Neuronal stem cell (in vitro differentiated cells): ENCODE measurements at regions not wholly inside any gene's neighbourhood (a gene's known extent, or its start where the extent isn't known, plus 50 kb on each side); places are given as distances from the start of the nearest gene placed in this dataset.

Experiments
- DNase-seq: peaks from one replicate; pipeline ENCODE4 v3.0.0-alpha.2; 2013; ENCODE audit warnings: low spot score
- H2AFZ ChIP-seq: one replicate; pipeline ENCODE4 v1.6.1; 2013; ENCODE audit warnings: mild to moderate bottlenecking, low read length, inconsistent platforms
- H2AK5ac ChIP-seq: 2 replicates; pipeline ENCODE4 v1.6.1; 2013; ENCODE audit warnings: low read depth, mild to moderate bottlenecking, inconsistent platforms, low read length, moderate library complexity, mixed read lengths
- H2BK120ac ChIP-seq: 2 replicates; pipeline ENCODE4 v1.6.1; 2013; ENCODE audit warnings: low read depth, mild to moderate bottlenecking, inconsistent platforms, low read length, moderate library complexity, mixed read lengths
- H2BK12ac ChIP-seq: one replicate; pipeline ENCODE4 v1.6.1; 2013; ENCODE audit warnings: low read length, inconsistent platforms
- H2BK15ac ChIP-seq: 2 replicates; pipeline ENCODE4 v1.6.1; 2013; ENCODE audit warnings: mild to moderate bottlenecking, low read length, inconsistent platforms, mixed read lengths
- H2BK5ac ChIP-seq: one replicate; pipeline ENCODE4 v1.6.1; 2013; ENCODE audit warnings: inconsistent platforms, mild to moderate bottlenecking, low read length, moderate library complexity
- H3K14ac ChIP-seq: one replicate; pipeline ENCODE4 v1.6.1; 2013; ENCODE audit warnings: low read length, inconsistent platforms
- H3K18ac ChIP-seq: 2 replicates; pipeline ENCODE4 v1.6.1; 2013; ENCODE audit warnings: low read length, inconsistent platforms
- H3K23ac ChIP-seq: 2 replicates; pipeline ENCODE4 v1.6.1; 2013; ENCODE audit warnings: low read depth, mild to moderate bottlenecking, mixed read lengths, low read length, inconsistent platforms; ENCODE audit not compliant: poor library complexity
- H3K27ac ChIP-seq: replicated peaks from 3 replicates; pipeline ENCODE4 v1.5.1; 2013; ENCODE audit warnings: low read length, inconsistent platforms
- H3K27me3 ChIP-seq, 3 experiments: 2 replicates each; pipeline ENCODE4 v1.6.1; 2013; ENCODE audit warnings: low read length in 3 of 3, mild to moderate bottlenecking in 2 of 3, inconsistent platforms in 1 of 3, low read depth in 1 of 3, mixed read lengths in 1 of 3, moderate library complexity in 1 of 3; ENCODE audit not compliant: control insufficient read depth in 3 of 3, insufficient read depth in 3 of 3
- H3K36me3 ChIP-seq, 2 donors: replicated peaks in 1 of 2; 2 replicates each; pipeline ENCODE4 v1.6.1; 2013; ENCODE audit warnings: low read length in 2 of 2; ENCODE audit not compliant: control insufficient read depth in 2 of 2, insufficient read depth in 2 of 2
- H3K4ac ChIP-seq: 2 replicates; pipeline ENCODE4 v1.6.1; 2013; ENCODE audit warnings: inconsistent platforms, mild to moderate bottlenecking, low read length, moderate library complexity
- H3K4me1 ChIP-seq, 2 donors: 1 replicate in 1 of 2; 2 replicates in 1 of 2; pipeline ENCODE4 v1.6.1; 2013; ENCODE audit warnings: low read length in 2 of 2, low read depth in 1 of 2; ENCODE audit not compliant: control insufficient read depth in 2 of 2, insufficient read depth in 1 of 2
- H3K4me2 ChIP-seq: one replicate; pipeline ENCODE4 v1.6.1; 2013; ENCODE audit warnings: mild to moderate bottlenecking, low read length, inconsistent platforms; ENCODE audit not compliant: insufficient read depth, poor library complexity, severe bottlenecking
- H3K4me3 ChIP-seq, 2 donors: 2 replicates each; pipeline ENCODE4 v1.5.1; 2013; ENCODE audit warnings: low read length in 2 of 2, mild to moderate bottlenecking in 2 of 2, inconsistent platforms in 1 of 2, moderate library complexity in 1 of 2
- H3K79me1 ChIP-seq: one replicate; pipeline ENCODE4 v1.6.1; 2013; ENCODE audit warnings: low read depth, mild to moderate bottlenecking, inconsistent platforms, low read length, moderate library complexity
- H3K9ac ChIP-seq: one replicate; pipeline ENCODE4 v1.6.1; 2013; ENCODE audit warnings: mild to moderate bottlenecking, low read depth, low read length, inconsistent platforms; ENCODE audit not compliant: poor library complexity
- H3K9me3 ChIP-seq, 2 donors: replicated peaks in 1 of 2; 2 replicates each; pipeline versions ENCODE3 to v1.6.1; 2013; ENCODE audit warnings: low read length in 2 of 2, mild to moderate bottlenecking in 2 of 2, inconsistent platforms in 1 of 2, low read depth in 1 of 2, mixed read lengths in 1 of 2, moderate library complexity in 1 of 2; ENCODE audit not compliant: control insufficient read depth in 2 of 2, insufficient read depth in 1 of 2
- H4K8ac ChIP-seq: one replicate; pipeline ENCODE4 v1.6.1; 2013; ENCODE audit warnings: low read depth, mild to moderate bottlenecking, inconsistent platforms, low read length, moderate library complexity
- H4K91ac ChIP-seq: one replicate; pipeline ENCODE4 v1.6.1; 2013; ENCODE audit warnings: low read length, low read depth, mild to moderate bottlenecking, inconsistent platforms; ENCODE audit not compliant: poor library complexity
- WGBS, 2 donors: extraction: QIAGEN DNeasy Blood & Tissue Kit; methylation state at CpG; one replicate each; pipeline ENCODE4 v1.1.7; 2013; ENCODE audit warnings: missing lambda C conversion rate in 2 of 2, mixed read lengths in 1 of 2; ENCODE audit not compliant: insufficient read length in 2 of 2, insufficient replicate concordance in 1 of 2; ENCODE audit errors: extremely low coverage in 2 of 2; 5-methylcytosine and 5-hydroxymethylcytosine counted together

DNA sequence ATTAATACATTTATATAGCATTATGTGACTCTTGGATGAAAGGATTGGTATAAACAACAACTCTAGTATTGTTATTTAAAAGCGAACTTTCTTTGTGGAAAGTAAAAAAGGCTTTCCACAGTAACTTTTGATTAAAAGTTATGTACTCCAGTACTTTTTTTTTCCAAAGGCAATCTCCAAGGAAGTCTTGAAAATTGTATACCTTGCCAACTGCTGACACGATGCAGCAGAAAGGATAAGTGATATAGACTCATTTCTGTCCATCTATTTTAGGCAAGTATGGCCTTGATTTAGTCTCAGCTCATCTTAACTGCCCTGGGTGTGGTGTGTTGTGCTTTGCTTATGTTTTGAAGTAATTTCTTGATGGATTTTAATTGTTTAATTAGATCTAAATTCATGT, 79.7 kb downstream of the OTOL1 start:
- Histone ChIP-seq H3K18ac (no peak overlapping the region), H2AFZ (peak overlapping the region; percentile 15), H3K14ac (no peak overlapping the region), H2BK15ac (no peak overlapping the region), H3K4ac (no peak overlapping the region), H3K79me1 (no peaks in the 10 kb centered on the region), H4K8ac (no peak overlapping the region), H2BK12ac (no peak overlapping the region), H3K4me2 (no peak overlapping the region), H4K91ac (no peak overlapping the region), H3K23ac (no peak overlapping the region), H3K9me3 (peaks cover 0 to 3% of the 10 kb centered on the region in 2 donors), H3K9ac (no peak overlapping the region), H3K27me3 (no peaks in the 10 kb centered on the region), H3K36me3 (no peaks in the 10 kb centered on the region), H2BK120ac (no peak overlapping the region), H2AK5ac (no peak overlapping the region), H3K4me3 (no peak overlapping the region), H2BK5ac (no peak overlapping the region), H3K4me1 (peaks cover 2 to 47% of the 10 kb centered on the region in 2 donors), H3K27ac (no peak overlapping the region)
- no peak for DNase-seq
- WGBS, 2 donors = no CpG with 5 or more reads among the region's 2 CpGs

DNA sequence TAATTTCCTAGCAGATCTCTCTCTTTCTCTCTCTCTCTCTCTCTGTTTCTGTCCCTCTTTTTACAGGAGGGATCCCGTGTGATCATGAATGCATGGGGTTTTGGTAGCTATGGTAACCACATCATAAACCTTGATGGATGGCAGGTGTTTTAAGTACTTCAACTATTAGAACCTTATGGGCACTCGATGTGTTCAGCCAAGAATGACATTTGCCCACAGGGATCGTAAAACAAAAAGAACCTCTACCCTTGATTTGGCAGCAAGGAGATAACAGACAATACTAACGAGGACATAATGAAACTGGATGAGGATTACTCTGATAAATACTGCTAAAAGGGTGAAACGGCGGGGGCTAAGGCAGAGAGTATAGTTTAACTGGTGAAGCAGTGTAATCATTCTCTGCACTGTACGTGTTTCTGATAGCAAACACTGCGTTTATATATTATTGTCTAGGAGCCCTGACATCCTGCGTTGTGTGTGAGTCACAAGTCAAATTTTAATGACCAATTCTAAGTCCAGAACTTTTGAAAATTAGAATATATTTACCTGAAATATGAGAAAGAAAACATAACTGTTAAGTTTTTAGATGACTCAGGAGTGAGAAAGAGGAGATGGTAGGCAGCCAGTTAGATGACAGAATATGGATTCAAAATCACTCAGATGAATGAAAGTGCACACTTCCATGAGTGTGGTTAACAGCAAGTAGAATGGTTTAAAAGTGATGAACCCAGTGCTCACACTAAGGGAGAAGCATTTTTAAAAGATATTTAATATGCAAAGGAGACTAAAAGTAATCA, 80.3 kb downstream of the OTOL1 start:
- H2BK5ac ChIP-seq = no peak overlapping the region
- H3K4me1 ChIP-seq = peaks cover 2 to 47% of the 10 kb centered on the region in 2 donors
- no peak overlapping the region for H3K27ac ChIP-seq
- no CpG with 5 or more reads among the region's 9 CpGs for WGBS, 2 donors
- H3K18ac ChIP-seq = no peak overlapping the region
- H3K27me3 ChIP-seq = no peaks in the 10 kb centered on the region
- no peaks in the 10 kb centered on the region for H3K36me3 ChIP-seq
- H2BK12ac ChIP-seq = no peak overlapping the region
- H3K79me1 ChIP-seq = no peaks in the 10 kb centered on the region
- H2AK5ac ChIP-seq = no peak overlapping the region
- H2BK15ac ChIP-seq = no peak overlapping the region
- H4K8ac ChIP-seq = no peak overlapping the region
- no peak overlapping the region for H2BK120ac ChIP-seq
- H3K14ac ChIP-seq = no peak overlapping the region
- no peak overlapping the region for H3K23ac ChIP-seq
- H3K4me2 ChIP-seq = no peak overlapping the region
- no peak overlapping the region for H3K4me3 ChIP-seq
- peaks cover 0 to 3% of the 10 kb centered on the region in 2 donors for H3K9me3 ChIP-seq
- H4K91ac ChIP-seq = no peak overlapping the region
- H2AFZ ChIP-seq = no peak overlapping the region
- no peak overlapping the region for H3K9ac ChIP-seq
- DNase-seq = no peak
- no peak overlapping the region for H3K4ac ChIP-seq

DNA sequence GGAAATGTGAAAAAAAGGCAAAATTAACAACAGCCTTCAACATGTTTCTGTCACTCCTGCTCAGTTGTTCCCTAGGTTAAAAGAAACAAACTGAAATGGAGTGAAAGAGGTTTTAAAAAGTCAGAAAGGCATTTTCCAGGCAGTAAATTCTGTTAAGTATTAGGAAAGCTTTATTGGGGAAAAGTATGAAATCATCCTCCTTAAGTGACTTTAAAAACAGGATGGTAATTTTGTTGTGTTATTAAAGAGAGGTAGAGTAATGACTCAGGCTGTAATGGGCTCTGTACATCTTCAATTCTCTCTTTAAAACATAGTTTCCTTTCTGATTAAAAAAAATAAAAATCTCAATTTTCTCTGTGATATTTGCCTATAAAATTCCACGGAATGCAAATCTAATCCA, 81.1 kb downstream of the OTOL1 start:
- Histone ChIP-seq H2AK5ac (no peak overlapping the region), H3K4me2 (no peak overlapping the region), H2AFZ (no peak overlapping the region), H2BK15ac (no peak overlapping the region), H3K14ac (no peak overlapping the region), H3K9ac (no peak overlapping the region), H3K18ac (no peak overlapping the region), H3K23ac (no peak overlapping the region), H3K79me1 (no peaks in the 10 kb centered on the region), H3K4ac (no peak overlapping the region), H3K27me3 (no peaks in the 10 kb centered on the region), H4K8ac (no peak overlapping the region), H3K36me3 (no peaks in the 10 kb centered on the region), H3K27ac (no peak overlapping the region), H2BK120ac (no peak overlapping the region), H3K4me1 (peaks cover 2 to 47% of the 10 kb centered on the region in 2 donors), H3K9me3 (peaks cover 0 to 3% of the 10 kb centered on the region in 2 donors), H2BK5ac (no peak overlapping the region), H4K91ac (no peak overlapping the region), H2BK12ac (no peak overlapping the region), H3K4me3 (no peak overlapping the region)
- DNase-seq = no peak
- no CpG with 5 or more reads among the region's 1 CpG for WGBS, 2 donors

DNA sequence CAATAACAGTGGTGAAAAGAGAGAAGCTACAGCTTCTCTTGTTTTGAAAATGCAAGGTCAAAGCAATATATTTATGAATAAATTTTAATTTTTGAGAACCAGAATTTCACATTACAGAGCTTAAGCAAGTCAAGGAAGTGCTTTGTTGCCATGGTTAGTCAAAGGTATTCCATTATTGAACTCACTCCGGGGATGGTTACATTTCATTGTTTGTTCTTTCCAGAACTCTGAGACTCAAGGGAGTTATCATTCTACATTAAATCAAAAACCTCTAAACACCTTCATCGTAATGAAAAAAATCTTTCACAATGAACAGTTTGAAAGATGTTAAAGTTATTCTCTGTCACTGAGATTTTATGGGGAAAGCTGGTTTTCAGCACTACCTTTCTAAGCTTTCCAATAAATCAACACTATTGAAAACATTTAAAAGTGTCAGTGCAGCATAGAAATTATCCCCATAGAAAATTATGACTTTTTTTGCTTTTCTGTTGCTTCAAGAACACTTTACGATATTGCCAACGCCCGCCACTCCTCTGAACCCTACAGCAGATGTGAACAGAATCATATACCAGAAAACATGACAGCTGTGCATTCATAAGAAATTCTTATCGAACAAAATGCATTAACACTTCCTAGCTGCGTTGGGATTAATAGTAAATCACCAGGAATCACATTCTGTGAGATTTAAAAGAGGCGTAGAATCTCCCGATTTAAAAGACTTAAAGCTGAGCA, 83.0 kb downstream of the OTOL1 start:
- no CpG with 5 or more reads among the region's 9 CpGs for WGBS, 2 donors
- no peak overlapping the region for H3K4me3 ChIP-seq
- peaks cover 2 to 47% of the 10 kb centered on the region in 2 donors for H3K4me1 ChIP-seq
- H2AK5ac ChIP-seq = no peak overlapping the region
- no peak overlapping the region for H4K8ac ChIP-seq
- H3K36me3 ChIP-seq = no peaks in the 10 kb centered on the region
- H3K4me2 ChIP-seq = no peak overlapping the region
- no peak overlapping the region for H4K91ac ChIP-seq
- H3K9ac ChIP-seq = no peak overlapping the region
- H3K79me1 ChIP-seq = no peaks in the 10 kb centered on the region
- no peak overlapping the region for H3K4ac ChIP-seq
- no peak overlapping the region for H2BK15ac ChIP-seq
- no peak overlapping the region for H3K23ac ChIP-seq
- H3K27me3 ChIP-seq = no peaks in the 10 kb centered on the region
- H3K27ac ChIP-seq = no peak overlapping the region
- H2AFZ ChIP-seq = peak overlapping the region; percentile 30
- DNase-seq = no peak
- no peak overlapping the region for H2BK12ac ChIP-seq
- no peak overlapping the region for H3K18ac ChIP-seq
- H2BK120ac ChIP-seq = no peak overlapping the region
- peaks cover 0 to 3% of the 10 kb centered on the region in 2 donors for H3K9me3 ChIP-seq
- H2BK5ac ChIP-seq = no peak overlapping the region
- H3K14ac ChIP-seq = no peak overlapping the region
